Testis (tissue), 2 donors: ENCODE measurements at regions not wholly inside any gene's neighbourhood (a gene's known extent, or its start where the extent isn't known, plus 50 kb on each side); places are given as distances from the start of the nearest gene placed in this dataset.

ENCODE experiments used
- POLR2A ChIP-seq: fragments of 450-650 bp; IDR thresholded peaks from one replicate; pipeline ENCODE4 v1.6.1; 2017; ENCODE audit warnings: antibody characterized with exemption, mild to moderate bottlenecking, moderate library complexity
- TF ChIP-seq, protein P1 (sequence below), 3 experiments: fragments of 450-650 bp in 2 of 3; fragments of 200-600 bp in 1 of 3; sonication (generic) in 1 of 3; IDR thresholded peaks; one replicate each; pipeline ENCODE4 v1.5.1; 2016 to 2019; ENCODE audit warnings: antibody characterized with exemption in 3 of 3, mild to moderate bottlenecking in 2 of 3, moderate library complexity in 1 of 3

DNA sequence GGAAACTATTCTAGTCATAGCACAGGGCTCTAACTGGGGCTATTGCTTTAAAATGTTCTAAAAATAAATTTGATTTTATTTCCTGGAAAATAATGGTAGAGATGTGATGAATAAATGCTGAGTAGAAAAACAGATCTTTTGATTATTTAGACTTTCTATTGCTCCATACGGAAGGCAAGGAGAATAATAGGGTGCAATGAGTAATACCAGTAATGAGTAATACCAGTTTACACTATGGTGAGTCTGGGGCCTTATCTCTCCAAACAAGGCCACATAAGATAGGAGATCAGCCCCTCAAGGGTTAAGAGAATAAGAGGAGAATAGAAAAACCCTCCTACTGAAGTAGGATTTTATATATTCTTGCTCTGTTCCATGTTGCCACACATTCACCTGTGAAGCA lies 390.4 kb downstream of the KLF5 start:
- TF ChIP-seq, protein P1, sequence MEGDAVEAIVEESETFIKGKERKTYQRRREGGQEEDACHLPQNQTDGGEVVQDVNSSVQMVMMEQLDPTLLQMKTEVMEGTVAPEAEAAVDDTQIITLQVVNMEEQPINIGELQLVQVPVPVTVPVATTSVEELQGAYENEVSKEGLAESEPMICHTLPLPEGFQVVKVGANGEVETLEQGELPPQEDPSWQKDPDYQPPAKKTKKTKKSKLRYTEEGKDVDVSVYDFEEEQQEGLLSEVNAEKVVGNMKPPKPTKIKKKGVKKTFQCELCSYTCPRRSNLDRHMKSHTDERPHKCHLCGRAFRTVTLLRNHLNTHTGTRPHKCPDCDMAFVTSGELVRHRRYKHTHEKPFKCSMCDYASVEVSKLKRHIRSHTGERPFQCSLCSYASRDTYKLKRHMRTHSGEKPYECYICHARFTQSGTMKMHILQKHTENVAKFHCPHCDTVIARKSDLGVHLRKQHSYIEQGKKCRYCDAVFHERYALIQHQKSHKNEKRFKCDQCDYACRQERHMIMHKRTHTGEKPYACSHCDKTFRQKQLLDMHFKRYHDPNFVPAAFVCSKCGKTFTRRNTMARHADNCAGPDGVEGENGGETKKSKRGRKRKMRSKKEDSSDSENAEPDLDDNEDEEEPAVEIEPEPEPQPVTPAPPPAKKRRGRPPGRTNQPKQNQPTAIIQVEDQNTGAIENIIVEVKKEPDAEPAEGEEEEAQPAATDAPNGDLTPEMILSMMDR (IDR thresholded peaks at IDR 0.05): no peak
- no peak for TF ChIP-seq POLR2A
